Stimulated activated naive CD8-positive, alpha-beta T cell treated with anti-CD3 and anti-CD28 coated beads, Interleukin-15, amount 100 ng/mL, for 72 hours (primary cell): ENCODE measurements at regions not wholly inside any gene's neighbourhood (a gene's known extent, or its start where the extent isn't known, plus 50 kb on each side); places are given as distances from the start of the nearest gene placed in this dataset.

ENCODE experiments used
- ATAC-seq: fragments of 150-1000 bp; cut with Tn5 transposase; 2 replicates; pipeline ENCODE4 v1.10.0; 2021; ENCODE audit warnings: mild to moderate bottlenecking, moderate library complexity
- DNase-seq, 2 donors: peaks; one replicate each; pipeline ENCODE4 v3.0.0; 2021 to 2022
- H3K27ac Mint-ChIP-seq, 2 donors: one replicate each; pipeline ENCODE4 v1.8.0; 2022; ENCODE audit warnings: mild to moderate bottlenecking in 2 of 2, mixed read lengths in 2 of 2, moderate library complexity in 2 of 2
- H3K27me3 Mint-ChIP-seq: one replicate; pipeline ENCODE4 v1.8.0; 2022; ENCODE audit warnings: mixed read lengths
- H3K4me1 Mint-ChIP-seq: one replicate; pipeline ENCODE4 v1.8.0; 2022; ENCODE audit warnings: mild to moderate bottlenecking, mixed read lengths
- H3K4me3 Mint-ChIP-seq, 2 donors: one replicate each; pipeline ENCODE4 v1.8.0; 2022; ENCODE audit warnings: mild to moderate bottlenecking in 2 of 2, mixed read lengths in 2 of 2, moderate library complexity in 1 of 2
- H3K9me3 Mint-ChIP-seq, 2 donors: one replicate each; pipeline ENCODE4 v1.8.0; 2022; ENCODE audit warnings: mixed read lengths in 2 of 2

GRCh38 chr14:98835051-98835824 is 436.8 kb downstream of the BCL11B start:
- Mint-ChIP-seq H3K4me1 (no peaks in the 10 kb centered on the region), H3K9me3 (no peaks in the 10 kb centered on the region), H3K27ac (no peak overlapping the region), H3K4me3 (no peak overlapping the region), H3K27me3 (no peaks in the 10 kb centered on the region)
- DNase-seq (no peak), ATAC-seq (no peak)

GRCh38 chr14:98835825-98836100 is 436.2 kb downstream of the BCL11B start:
- Mint-ChIP-seq H3K9me3 (no peaks in the 10 kb centered on the region), H3K4me1 (no peaks in the 10 kb centered on the region), H3K27me3 (no peaks in the 10 kb centered on the region), H3K27ac (no peak overlapping the region), H3K4me3 (no peak overlapping the region)
- DNase-seq (no peak), ATAC-seq (no peak)

GRCh38 chr14:98840091-98840490 is 431.9 kb downstream of the BCL11B start:
- Mint-ChIP-seq H3K27me3 (no peaks in the 10 kb centered on the region), H3K27ac (no peak overlapping the region), H3K4me1 (peaks cover 12% of the 10 kb centered on the region)

GRCh38 chr14:98840511-98840910 is 431.5 kb downstream of the BCL11B start:
- H3K9me3 Mint-ChIP-seq = no peaks in the 10 kb centered on the region
- no peak overlapping the region for H3K4me3 Mint-ChIP-seq
- no peaks in the 10 kb centered on the region for H3K27me3 Mint-ChIP-seq
- no peak for DNase-seq
- H3K4me1 Mint-ChIP-seq = peaks cover 13% of the 10 kb centered on the region
- ATAC-seq = no peak
- no peak overlapping the region for H3K27ac Mint-ChIP-seq

More at GRCh38 chr14:98840091-98840490, 431.9 kb downstream of the BCL11B start:
- no peaks in the 10 kb centered on the region for H3K9me3 Mint-ChIP-seq
- no peak overlapping the region for H3K4me3 Mint-ChIP-seq
- DNase-seq = no peak
- no peak for ATAC-seq

GRCh38 chr14:98844456-98844855 is 427.5 kb downstream of the BCL11B start:
- H3K9me3 Mint-ChIP-seq = no peaks in the 10 kb centered on the region
- peaks cover 13% of the 10 kb centered on the region for H3K4me1 Mint-ChIP-seq
- ATAC-seq (no peak), DNase-seq (no peak)
- H3K27ac Mint-ChIP-seq = no peak overlapping the region
- H3K4me3 Mint-ChIP-seq = no peak overlapping the region
- H3K27me3 Mint-ChIP-seq = no peaks in the 10 kb centered on the region

- Mint-ChIP-seq H3K27ac (no peak overlapping the region), H3K4me3 (no peak overlapping the region), H3K27me3 (no peaks in the 10 kb centered on the region), H3K4me1 (peaks cover 13% of the 10 kb centered on the region), H3K9me3 (no peaks in the 10 kb centered on the region)
- DNase-seq (no peak), ATAC-seq (no peak)
Observed at GRCh38 chr14:98847521-98848468, 424.2 kb downstream of the BCL11B start.

- no peak for DNase-seq
- no peaks in the 10 kb centered on the region for H3K9me3 Mint-ChIP-seq
- no peaks in the 10 kb centered on the region for H3K27me3 Mint-ChIP-seq
- H3K27ac Mint-ChIP-seq = no peak overlapping the region
- ATAC-seq = no peak
- no peaks in the 10 kb centered on the region for H3K4me1 Mint-ChIP-seq
- no peak overlapping the region for H3K4me3 Mint-ChIP-seq
Observed at GRCh38 chr14:98853063-98853729, 418.8 kb downstream of the BCL11B start.

- Mint-ChIP-seq H3K27ac (no peak overlapping the region), H3K4me3 (no peak overlapping the region), H3K27me3 (no peaks in the 10 kb centered on the region), H3K9me3 (no peaks in the 10 kb centered on the region), H3K4me1 (no peaks in the 10 kb centered on the region)
- no peak for ATAC-seq
- no peak for DNase-seq
Observed at GRCh38 chr14:98855926-98856715, 415.9 kb downstream of the BCL11B start.

- no peaks in the 10 kb centered on the region for H3K4me1 Mint-ChIP-seq
- no peak overlapping the region for H3K27ac Mint-ChIP-seq
- H3K4me3 Mint-ChIP-seq = no peak overlapping the region
- ATAC-seq (no peak), DNase-seq (no peak)
- no peaks in the 10 kb centered on the region for H3K9me3 Mint-ChIP-seq
- no peaks in the 10 kb centered on the region for H3K27me3 Mint-ChIP-seq
Observed at GRCh38 chr14:98858158-98858557, 413.8 kb downstream of the BCL11B start.

GRCh38 chr14:98858561-98858960 is 413.4 kb downstream of the BCL11B start:
- no peaks in the 10 kb centered on the region for H3K4me1 Mint-ChIP-seq
- H3K27ac Mint-ChIP-seq = no peak overlapping the region
- no peaks in the 10 kb centered on the region for H3K9me3 Mint-ChIP-seq
- H3K27me3 Mint-ChIP-seq = no peaks in the 10 kb centered on the region
- no peak for DNase-seq
- no peak overlapping the region for H3K4me3 Mint-ChIP-seq
- no peak for ATAC-seq

- ATAC-seq (no peak), DNase-seq (no peak)
- Mint-ChIP-seq H3K27me3 (no peaks in the 10 kb centered on the region), H3K27ac (peak overlapping the region in 1 of 2 donors; percentile 74), H3K4me1 (no peaks in the 10 kb centered on the region), H3K4me3 (no peak overlapping the region), H3K9me3 (no peaks in the 10 kb centered on the region)
Observed at GRCh38 chr14:98859301-98859700, 412.7 kb downstream of the BCL11B start.

GRCh38 chr14:98864211-98864610 is 407.8 kb downstream of the BCL11B start:
- no peaks in the 10 kb centered on the region for H3K27me3 Mint-ChIP-seq
- no peak overlapping the region for H3K4me3 Mint-ChIP-seq
- no peak overlapping the region for H3K27ac Mint-ChIP-seq
- H3K9me3 Mint-ChIP-seq = no peaks in the 10 kb centered on the region
- ATAC-seq (no peak), DNase-seq (no peak)
- H3K4me1 Mint-ChIP-seq = peaks cover 8% of the 10 kb centered on the region

- DNase-seq = no peak
- ATAC-seq = no peak
- Mint-ChIP-seq H3K9me3 (no peaks in the 10 kb centered on the region), H3K4me1 (peaks cover 8% of the 10 kb centered on the region), H3K27ac (no peak overlapping the region), H3K27me3 (no peaks in the 10 kb centered on the region), H3K4me3 (no peak overlapping the region)
Observed at GRCh38 chr14:98867146-98867545, 404.9 kb downstream of the BCL11B start.

- H3K4me3 Mint-ChIP-seq = no peak overlapping the region
- H3K9me3 Mint-ChIP-seq = no peaks in the 10 kb centered on the region
- no peaks in the 10 kb centered on the region for H3K27me3 Mint-ChIP-seq
- no peak overlapping the region for H3K27ac Mint-ChIP-seq
- DNase-seq (no peak), ATAC-seq (no peak)
- H3K4me1 Mint-ChIP-seq = peaks cover 8% of the 10 kb centered on the region
Observed at GRCh38 chr14:98867726-98868125, 404.3 kb downstream of the BCL11B start.

- H3K4me1 Mint-ChIP-seq = peaks cover 8% of the 10 kb centered on the region
- no peaks in the 10 kb centered on the region for H3K27me3 Mint-ChIP-seq
- no peak overlapping the region for H3K4me3 Mint-ChIP-seq
- H3K27ac Mint-ChIP-seq = no peak overlapping the region
- no peak for ATAC-seq
- no peak for DNase-seq
- peaks cover 8 to 10% of the 10 kb centered on the region in 2 donors for H3K9me3 Mint-ChIP-seq
Observed at GRCh38 chr14:98868866-98869265, 403.1 kb downstream of the BCL11B start.
